Transverse colon (tissue), 4 donors: ENCODE measurements at regions not wholly inside any gene's neighbourhood (a gene's known extent, or its start where the extent isn't known, plus 50 kb on each side); places are given as distances from the start of the nearest gene placed in this dataset.

Experiments used
- EP300 ChIP-seq: sonication (generic); formaldehyde crosslinking; IDR thresholded peaks from one replicate; pipeline ENCODE4 v1.6.1; 2017; ENCODE audit warnings: antibody characterized with exemption, low read depth
- POLR2AphosphoS5 ChIP-seq, 3 donors: sonication (generic); formaldehyde crosslinking; IDR thresholded peaks; one replicate each; pipeline ENCODE4 v1.6.1; 2016; ENCODE audit warnings: antibody characterized with exemption in 3 of 3
- TF ChIP-seq, protein P1 (sequence below), 5 experiments: fragments of 200-600 bp in 3 of 5; fragments of 450-650 bp in 2 of 5; sonication (generic) in 3 of 5; IDR thresholded peaks; 1 replicate in 2 of 5; 2 replicates in 3 of 5; pipeline ENCODE4 v1.5.1; 2016 to 2017; ENCODE audit warnings: antibody characterized with exemption in 5 of 5, inconsistent platforms in 3 of 5, mild to moderate bottlenecking in 2 of 5, moderate library complexity in 1 of 5

DNA sequence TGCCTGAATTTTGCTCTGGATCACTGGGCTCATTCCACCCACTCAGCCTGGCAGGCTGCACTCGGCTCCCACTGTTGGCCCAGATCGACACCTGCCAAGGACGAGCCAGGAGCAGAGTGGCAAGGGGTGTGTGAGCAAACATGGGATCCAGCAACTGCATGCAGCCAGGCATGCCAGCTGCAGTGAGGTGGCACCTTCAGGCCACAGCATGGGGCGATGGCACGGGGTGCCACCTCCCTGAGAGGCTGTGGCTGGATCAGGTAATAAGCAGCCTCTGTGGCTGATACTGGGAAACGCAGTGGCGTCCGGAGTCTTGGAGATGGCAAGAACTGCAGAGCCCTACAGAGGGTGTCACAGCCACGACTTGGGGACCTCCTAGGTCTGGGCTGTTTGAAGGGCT is 244.5 kb upstream of the FSTL5 start:
- TF ChIP-seq POLR2AphosphoS5 (IDR thresholded peaks at IDR 0.05) (no peak), EP300 (no peak)
- TF ChIP-seq, protein P1, sequence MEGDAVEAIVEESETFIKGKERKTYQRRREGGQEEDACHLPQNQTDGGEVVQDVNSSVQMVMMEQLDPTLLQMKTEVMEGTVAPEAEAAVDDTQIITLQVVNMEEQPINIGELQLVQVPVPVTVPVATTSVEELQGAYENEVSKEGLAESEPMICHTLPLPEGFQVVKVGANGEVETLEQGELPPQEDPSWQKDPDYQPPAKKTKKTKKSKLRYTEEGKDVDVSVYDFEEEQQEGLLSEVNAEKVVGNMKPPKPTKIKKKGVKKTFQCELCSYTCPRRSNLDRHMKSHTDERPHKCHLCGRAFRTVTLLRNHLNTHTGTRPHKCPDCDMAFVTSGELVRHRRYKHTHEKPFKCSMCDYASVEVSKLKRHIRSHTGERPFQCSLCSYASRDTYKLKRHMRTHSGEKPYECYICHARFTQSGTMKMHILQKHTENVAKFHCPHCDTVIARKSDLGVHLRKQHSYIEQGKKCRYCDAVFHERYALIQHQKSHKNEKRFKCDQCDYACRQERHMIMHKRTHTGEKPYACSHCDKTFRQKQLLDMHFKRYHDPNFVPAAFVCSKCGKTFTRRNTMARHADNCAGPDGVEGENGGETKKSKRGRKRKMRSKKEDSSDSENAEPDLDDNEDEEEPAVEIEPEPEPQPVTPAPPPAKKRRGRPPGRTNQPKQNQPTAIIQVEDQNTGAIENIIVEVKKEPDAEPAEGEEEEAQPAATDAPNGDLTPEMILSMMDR (IDR thresholded peaks at IDR 0.05) = no peak
